ENCODE measurements at regions not wholly inside any gene's neighbourhood (a gene's known extent, or its start where the extent isn't known, plus 50 kb on each side); places are given as distances from the start of the nearest gene placed in this dataset.

- no peaks in the 10 kb centered on the region for H3K4me1 ChIP-seq (replicated peaks in 1 of 2; ENCODE audit: control insufficient read depth in 2 of 2, insufficient read depth in 2 of 2, low read length in 2 of 2)
- H3K4me3 ChIP-seq, result no peak overlapping the region
- no peak overlapping the region for H3K27ac ChIP-seq (ENCODE audit: extremely low read depth, low read depth, low read length)
- H3K9ac ChIP-seq (ENCODE audit: insufficient read depth in 1 of 2, low read depth in 2 of 2, low read length in 2 of 2), result no peak overlapping the region
- in situ Hi-C loops (cut with MboI), result no loop called here
- CTCF ChIA-PET (ENCODE audit: low intra/inter-chr PET ratio), result no interaction called here
- H3K79me2 ChIP-seq (ENCODE audit: control insufficient read depth, insufficient read depth, low read length), result no peaks in the 10 kb centered on the region
- intact Hi-C loops (cut with micrococcal nuclease), result no loop called here
- TF ChIP-seq ZNF639 (CRISPR knock-in tag; conservative IDR thresholded peaks at IDR 0.05 in 1 of 2, IDR thresholded peaks at IDR 0.05 in 1 of 2), result no peak
- no peak for TF ChIP-seq NR4A1 (CRISPR knock-in tag; IDR thresholded peaks at IDR 0.05)
- no peak for TF ChIP-seq NR4A1 (tag; IDR thresholded peaks at IDR 0.05)
- TF ChIP-seq, protein P1, sequence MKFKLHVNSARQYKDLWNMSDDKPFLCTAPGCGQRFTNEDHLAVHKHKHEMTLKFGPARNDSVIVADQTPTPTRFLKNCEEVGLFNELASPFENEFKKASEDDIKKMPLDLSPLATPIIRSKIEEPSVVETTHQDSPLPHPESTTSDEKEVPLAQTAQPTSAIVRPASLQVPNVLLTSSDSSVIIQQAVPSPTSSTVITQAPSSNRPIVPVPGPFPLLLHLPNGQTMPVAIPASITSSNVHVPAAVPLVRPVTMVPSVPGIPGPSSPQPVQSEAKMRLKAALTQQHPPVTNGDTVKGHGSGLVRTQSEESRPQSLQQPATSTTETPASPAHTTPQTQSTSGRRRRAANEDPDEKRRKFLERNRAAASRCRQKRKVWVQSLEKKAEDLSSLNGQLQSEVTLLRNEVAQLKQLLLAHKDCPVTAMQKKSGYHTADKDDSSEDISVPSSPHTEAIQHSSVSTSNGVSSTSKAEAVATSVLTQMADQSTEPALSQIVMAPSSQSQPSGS (CRISPR knock-in tag; IDR thresholded peaks at IDR 0.05), result no peak
- no peak for TF ChIP-seq ZBTB40 (IDR thresholded peaks at IDR 0.05)
- no peak for TF ChIP-seq ZBTB40 (CRISPR knock-in tag; IDR thresholded peaks at IDR 0.05)
- H2AFZ ChIP-seq (ENCODE audit: low read depth, low read length), result no peak overlapping the region
- FAIRE-seq (no peak), DNase-seq (ENCODE audit: extremely low read depth in 1 of 4, low spot score in 3 of 4) (no peak), ATAC-seq (no peak)
- POLR2A ChIA-PET, result no interaction called here
- no peaks in the 10 kb centered on the region for H3K27me3 ChIP-seq (ENCODE audit: control insufficient read depth in 2 of 2, insufficient read depth in 2 of 2, low read length in 2 of 2)
- no peaks in the 10 kb centered on the region for H4K20me1 ChIP-seq (replicated peaks; ENCODE audit: control insufficient read depth, insufficient read depth, low read length)
- 2% methylated on average over 3 of the region's 3 CpGs for WGBS (ENCODE audit: insufficient coverage, low coverage, missing lambda C conversion rate)
- no peaks in the 10 kb centered on the region for H3K36me3 ChIP-seq (ENCODE audit: control insufficient read depth, insufficient read depth, low read length)
- H3K4me2 ChIP-seq (ENCODE audit: insufficient read depth, low read length), result no peak overlapping the region
- no peaks in the 10 kb centered on the region for H3K9me1 ChIP-seq (ENCODE audit: control insufficient read depth, insufficient read depth, low read length)
- BruUV-seq (replicated peaks), result no TSS peak
- no peaks in the 10 kb centered on the region for H3K9me3 ChIP-seq (replicated peaks; ENCODE audit: control insufficient read depth, insufficient read depth, low read depth, low read length)
Measured at GRCh38 chr16:82391690-82392089, 221.7 kb upstream of the MPHOSPH6 start.

Measured in K562 (cell line).